Activated T-helper 17 cell treated with anti-CD3 and anti-CD28 coated beads, Interleukin-2, amount 50 U/mL, for 72 hours (primary cell): ENCODE measurements at regions not wholly inside any gene's neighbourhood (a gene's known extent, or its start where the extent isn't known, plus 50 kb on each side); places are given as distances from the start of the nearest gene placed in this dataset.
"Not testable (repeated sequence)": the region's sequence is repeated elsewhere in the genome, so short reads cannot be mapped to it uniquely, and the experiment has no call there.

Source experiments
- ATAC-seq: fragments of 150-1000 bp; cut with Tn5 transposase; replicated peaks from 2 replicates; pipeline ENCODE4 v1.10.0; 2021; ENCODE audit warnings: mild to moderate bottlenecking, moderate library complexity
- H3K27ac Mint-ChIP-seq: one replicate; pipeline ENCODE4 v1.8.0; 2022; ENCODE audit warnings: mixed read lengths
- H3K27me3 Mint-ChIP-seq: one replicate; pipeline ENCODE4 v1.8.0; 2022; ENCODE audit warnings: mixed read lengths
- H3K36me3 Mint-ChIP-seq: one replicate; pipeline ENCODE4 v1.8.0; 2022; ENCODE audit warnings: low read depth, mild to moderate bottlenecking, mixed read lengths
- H3K4me1 Mint-ChIP-seq: one replicate; pipeline ENCODE4 v1.8.0; 2022; ENCODE audit warnings: mixed read lengths
- H3K4me3 Mint-ChIP-seq: one replicate; pipeline ENCODE4 v1.8.0; 2022; ENCODE audit warnings: mild to moderate bottlenecking, mixed read lengths
- H3K9me3 Mint-ChIP-seq: one replicate; pipeline ENCODE4 v1.8.0; 2022; ENCODE audit warnings: mixed read lengths

GRCh38 chr16:66025751-66026150 is 340.7 kb upstream of the CDH5 start:
- no peaks in the 10 kb centered on the region for H3K36me3 Mint-ChIP-seq
- H3K27ac Mint-ChIP-seq = no peak overlapping the region

GRCh38 chr16:66024567-66024966 is 341.9 kb upstream of the CDH5 start:
- not testable (repeated sequence) for H3K9me3 Mint-ChIP-seq, H3K27ac Mint-ChIP-seq

More at GRCh38 chr16:66025751-66026150, 340.7 kb upstream of the CDH5 start:
- H3K27me3 Mint-ChIP-seq = peaks cover 8% of the 10 kb centered on the region
- H3K9me3 Mint-ChIP-seq = peaks cover 4% of the 10 kb centered on the region
- no peak overlapping the region for H3K4me3 Mint-ChIP-seq
- no peaks in the 10 kb centered on the region for H3K4me1 Mint-ChIP-seq
- no peak for ATAC-seq

GRCh38 chr16:66023481-66023880 is 343.0 kb upstream of the CDH5 start:
- no peak for ATAC-seq
- H3K4me3 Mint-ChIP-seq = no peak overlapping the region
- no peaks in the 10 kb centered on the region for H3K36me3 Mint-ChIP-seq
- H3K27me3 Mint-ChIP-seq = peaks cover 8% of the 10 kb centered on the region
- H3K27ac Mint-ChIP-seq = no peak overlapping the region
- H3K4me1 Mint-ChIP-seq = no peaks in the 10 kb centered on the region
- H3K9me3 Mint-ChIP-seq = peaks cover 7% of the 10 kb centered on the region

More at GRCh38 chr16:66024567-66024966, 341.9 kb upstream of the CDH5 start:
- not testable (repeated sequence) for ATAC-seq, H3K4me3 Mint-ChIP-seq, H3K36me3 Mint-ChIP-seq, H3K4me1 Mint-ChIP-seq
- H3K27me3 Mint-ChIP-seq = peaks cover 11% of the 10 kb centered on the region

- H3K4me3 Mint-ChIP-seq = no peak overlapping the region
- no peaks in the 10 kb centered on the region for H3K36me3 Mint-ChIP-seq
- peaks cover 13% of the 10 kb centered on the region for H3K27me3 Mint-ChIP-seq
- peaks cover 7% of the 10 kb centered on the region for H3K9me3 Mint-ChIP-seq
- no peak overlapping the region for H3K27ac Mint-ChIP-seq
- ATAC-seq = peak; percentile 68
- H3K4me1 Mint-ChIP-seq = no peaks in the 10 kb centered on the region
Observed at GRCh38 chr16:66020642-66021041, 345.8 kb upstream of the CDH5 start.

GRCh38 chr16:66020046-66020445 is 346.4 kb upstream of the CDH5 start:
- Mint-ChIP-seq H3K4me3 (no peak overlapping the region), H3K4me1 (no peaks in the 10 kb centered on the region), H3K27me3 (peaks cover 13% of the 10 kb centered on the region), H3K27ac (no peak overlapping the region), H3K9me3 (peaks cover 7% of the 10 kb centered on the region), H3K36me3 (no peaks in the 10 kb centered on the region)
- no peak for ATAC-seq

- peaks cover 18% of the 10 kb centered on the region for H3K27me3 Mint-ChIP-seq
- not testable (repeated sequence) for H3K36me3 Mint-ChIP-seq, H3K4me1 Mint-ChIP-seq, H3K27ac Mint-ChIP-seq, H3K9me3 Mint-ChIP-seq, H3K4me3 Mint-ChIP-seq
- ATAC-seq = peak; percentile 24
Observed at GRCh38 chr16:66019502-66019901, 347.0 kb upstream of the CDH5 start.

- H3K9me3 Mint-ChIP-seq = no peaks in the 10 kb centered on the region
- H3K4me1 Mint-ChIP-seq = no peaks in the 10 kb centered on the region
- H3K27ac Mint-ChIP-seq = no peak overlapping the region
- no peaks in the 10 kb centered on the region for H3K36me3 Mint-ChIP-seq
- ATAC-seq = no peak
- H3K4me3 Mint-ChIP-seq = no peak overlapping the region
- H3K27me3 Mint-ChIP-seq = peaks cover 16% of the 10 kb centered on the region
Observed at GRCh38 chr16:66014221-66014620, 352.3 kb upstream of the CDH5 start.

- Mint-ChIP-seq H3K27me3 (peaks cover 16% of the 10 kb centered on the region), H3K4me1 (no peaks in the 10 kb centered on the region)
Observed at GRCh38 chr16:66013486-66013885, 353.0 kb upstream of the CDH5 start.

GRCh38 chr16:66008136-66008535 is 358.4 kb upstream of the CDH5 start:
- Mint-ChIP-seq H3K4me1 (no peaks in the 10 kb centered on the region), H3K9me3 (no peaks in the 10 kb centered on the region), H3K27ac (no peak overlapping the region), H3K27me3 (no peaks in the 10 kb centered on the region), H3K4me3 (no peak overlapping the region), H3K36me3 (no peaks in the 10 kb centered on the region)
- no peak for ATAC-seq

More at GRCh38 chr16:66013486-66013885, 353.0 kb upstream of the CDH5 start:
- Mint-ChIP-seq H3K27ac (no peak overlapping the region), H3K36me3 (no peaks in the 10 kb centered on the region), H3K4me3 (no peak overlapping the region), H3K9me3 (no peaks in the 10 kb centered on the region)
- no peak for ATAC-seq

GRCh38 chr16:66007717-66008116 is 358.8 kb upstream of the CDH5 start:
- H3K4me1 Mint-ChIP-seq = no peaks in the 10 kb centered on the region
- H3K27me3 Mint-ChIP-seq = no peaks in the 10 kb centered on the region
- H3K9me3 Mint-ChIP-seq = no peaks in the 10 kb centered on the region
- ATAC-seq = no peak
- no peak overlapping the region for H3K27ac Mint-ChIP-seq
- no peak overlapping the region for H3K4me3 Mint-ChIP-seq
- H3K36me3 Mint-ChIP-seq = no peaks in the 10 kb centered on the region

GRCh38 chr16:66006485-66006884 is 360.0 kb upstream of the CDH5 start:
- ATAC-seq = no peak
- H3K27ac Mint-ChIP-seq = no peak overlapping the region
- H3K27me3 Mint-ChIP-seq = no peaks in the 10 kb centered on the region
- no peaks in the 10 kb centered on the region for H3K9me3 Mint-ChIP-seq
- no peak overlapping the region for H3K4me3 Mint-ChIP-seq
- H3K36me3 Mint-ChIP-seq = no peaks in the 10 kb centered on the region
- no peaks in the 10 kb centered on the region for H3K4me1 Mint-ChIP-seq

- Mint-ChIP-seq H3K36me3 (no peaks in the 10 kb centered on the region), H3K4me3 (no peak overlapping the region), H3K4me1 (no peaks in the 10 kb centered on the region), H3K27me3 (peaks cover 8% of the 10 kb centered on the region), H3K9me3 (no peaks in the 10 kb centered on the region), H3K27ac (no peak overlapping the region)
- no peak for ATAC-seq
Observed at GRCh38 chr16:66004699-66005098, 361.8 kb upstream of the CDH5 start.

- no peaks in the 10 kb centered on the region for H3K4me1 Mint-ChIP-seq
- no peak for ATAC-seq
- no peak overlapping the region for H3K4me3 Mint-ChIP-seq
- no peaks in the 10 kb centered on the region for H3K36me3 Mint-ChIP-seq
- no peaks in the 10 kb centered on the region for H3K9me3 Mint-ChIP-seq
- no peak overlapping the region for H3K27ac Mint-ChIP-seq
- peaks cover 12% of the 10 kb centered on the region for H3K27me3 Mint-ChIP-seq
Observed at GRCh38 chr16:66003201-66003600, 363.3 kb upstream of the CDH5 start.

- no peak for ATAC-seq
- Mint-ChIP-seq H3K36me3 (no peaks in the 10 kb centered on the region), H3K27me3 (peaks cover 17% of the 10 kb centered on the region), H3K9me3 (no peaks in the 10 kb centered on the region), H3K27ac (no peak overlapping the region), H3K4me3 (no peak overlapping the region), H3K4me1 (no peaks in the 10 kb centered on the region)
Observed at GRCh38 chr16:66002601-66003000, 363.9 kb upstream of the CDH5 start.

GRCh38 chr16:66001432-66001831 is 365.1 kb upstream of the CDH5 start:
- no peaks in the 10 kb centered on the region for H3K4me1 Mint-ChIP-seq

GRCh38 chr16:65998443-65998842 is 368.0 kb upstream of the CDH5 start:
- no peaks in the 10 kb centered on the region for H3K9me3 Mint-ChIP-seq
- no peak overlapping the region for H3K27ac Mint-ChIP-seq
- no peak overlapping the region for H3K4me3 Mint-ChIP-seq

More at GRCh38 chr16:66001432-66001831, 365.1 kb upstream of the CDH5 start:
- H3K9me3 Mint-ChIP-seq = no peaks in the 10 kb centered on the region
- no peak overlapping the region for H3K4me3 Mint-ChIP-seq
- no peak overlapping the region for H3K27ac Mint-ChIP-seq
- peaks cover 18% of the 10 kb centered on the region for H3K27me3 Mint-ChIP-seq
- no peaks in the 10 kb centered on the region for H3K36me3 Mint-ChIP-seq
- ATAC-seq = no peak

More at GRCh38 chr16:65998443-65998842, 368.0 kb upstream of the CDH5 start:
- no peak for ATAC-seq
- Mint-ChIP-seq H3K36me3 (no peaks in the 10 kb centered on the region), H3K27me3 (peaks cover 18% of the 10 kb centered on the region), H3K4me1 (no peaks in the 10 kb centered on the region)
